ENCODE measurements at regions not wholly inside any gene's neighbourhood (a gene's known extent, or its start where the extent isn't known, plus 50 kb on each side); places are given as distances from the start of the nearest gene placed in this dataset.

GRCh38 chr19:27691991-27692390, 1521.0 kb downstream of the UQCRFS1 start:
- no peak for TF ChIP-seq CTCF (IDR thresholded peaks at IDR 0.05)

- no peak for TF ChIP-seq CTCF (IDR thresholded peaks at IDR 0.05)
These were observed 1523.2 kb downstream of the UQCRFS1 start for GRCh38 chr19:27689734-27690241.

- no peak for TF ChIP-seq CTCF (IDR thresholded peaks at IDR 0.05)
These were observed 1528.7 kb downstream of the UQCRFS1 start for GRCh38 chr19:27684293-27684692.

- no peak for TF ChIP-seq CTCF (IDR thresholded peaks at IDR 0.05)
These were observed 1531.0 kb downstream of the UQCRFS1 start for GRCh38 chr19:27681972-27682371.

GRCh38 chr19:27679905-27680304, 1533.0 kb downstream of the UQCRFS1 start:
- TF ChIP-seq CTCF (IDR thresholded peaks at IDR 0.05): no peak

GRCh38 chr19:27679399-27679798, 1533.6 kb downstream of the UQCRFS1 start:
- no peak for TF ChIP-seq CTCF (IDR thresholded peaks at IDR 0.05)

- TF ChIP-seq CTCF (IDR thresholded peaks at IDR 0.05): no peak
These were observed 1536.1 kb downstream of the UQCRFS1 start for GRCh38 chr19:27676877-27677276.

- TF ChIP-seq CTCF (IDR thresholded peaks at IDR 0.05): no peak
These were observed 1536.6 kb downstream of the UQCRFS1 start for GRCh38 chr19:27676334-27676733.

Data from LNCAP (cell line).